ENCODE measurements at regions not wholly inside any gene's neighbourhood (a gene's known extent, or its start where the extent isn't known, plus 50 kb on each side); places are given as distances from the start of the nearest gene placed in this dataset.

GRCh38 chr13:73513751-73514150 lies 454.9 kb downstream of the KLF5 start:
- no peak for DNase-seq (ENCODE audit: low spot score)

DNA sequence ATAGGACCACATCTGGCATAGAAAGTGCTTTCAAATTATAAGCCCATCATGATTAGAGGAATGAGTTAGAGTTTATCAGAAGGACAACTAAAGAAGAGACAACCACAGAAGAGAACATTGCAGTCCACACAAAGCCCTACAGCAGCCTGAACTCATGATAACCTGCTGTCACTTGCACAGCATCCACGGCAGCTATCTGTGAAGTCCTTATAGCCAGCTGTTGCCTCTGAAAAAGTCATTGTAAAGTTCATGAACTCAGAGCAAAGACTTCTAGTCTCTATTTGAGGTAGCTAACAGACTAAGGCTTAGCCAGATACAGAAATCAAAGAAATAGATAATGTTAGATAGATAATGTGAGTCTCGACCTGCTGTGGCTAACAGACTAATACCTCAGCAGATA lies 450.0 kb downstream of the KLF5 start:
- DNase-seq (ENCODE audit: low spot score) = no peak

DNA sequence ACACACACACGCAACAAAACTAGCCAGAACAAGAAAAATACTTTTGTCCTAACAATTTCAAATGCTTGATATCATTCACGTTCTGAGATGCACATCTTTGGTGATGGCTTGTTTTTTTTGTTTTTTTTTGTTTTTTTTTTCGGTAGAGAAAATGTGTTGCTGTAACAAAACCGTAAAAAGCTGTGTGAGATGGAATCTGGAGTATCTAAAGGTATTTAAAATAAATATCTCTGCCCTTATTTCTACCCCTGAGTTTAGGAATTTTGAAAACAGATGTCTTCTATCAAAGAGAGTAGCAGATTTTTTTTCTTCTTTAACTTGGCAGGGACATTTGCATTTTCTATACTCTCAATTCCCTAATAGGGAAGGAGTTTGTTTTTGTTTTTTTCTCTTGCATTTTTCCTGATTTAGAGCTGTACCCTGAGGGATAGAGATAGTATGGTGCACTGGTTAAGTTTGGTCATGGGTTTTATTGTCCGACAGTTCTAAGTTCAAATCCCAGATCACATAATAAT lies 446.6 kb downstream of the KLF5 start:
- DNase-seq (ENCODE audit: low spot score) = no peak

GRCh38 chr13:73499695-73500094 lies 440.9 kb downstream of the KLF5 start:
- no peak for DNase-seq (ENCODE audit: low spot score)

- DNase-seq (ENCODE audit: low spot score) = no peak
Measured at GRCh38 chr13:73497430-73497829, 438.6 kb downstream of the KLF5 start.

GRCh38 chr13:73496711-73497110 lies 437.9 kb downstream of the KLF5 start:
- DNase-seq (ENCODE audit: low spot score) = no peak

- no peak for DNase-seq (ENCODE audit: low spot score)
Measured at GRCh38 chr13:73492811-73493210, 434.0 kb downstream of the KLF5 start.

DNA sequence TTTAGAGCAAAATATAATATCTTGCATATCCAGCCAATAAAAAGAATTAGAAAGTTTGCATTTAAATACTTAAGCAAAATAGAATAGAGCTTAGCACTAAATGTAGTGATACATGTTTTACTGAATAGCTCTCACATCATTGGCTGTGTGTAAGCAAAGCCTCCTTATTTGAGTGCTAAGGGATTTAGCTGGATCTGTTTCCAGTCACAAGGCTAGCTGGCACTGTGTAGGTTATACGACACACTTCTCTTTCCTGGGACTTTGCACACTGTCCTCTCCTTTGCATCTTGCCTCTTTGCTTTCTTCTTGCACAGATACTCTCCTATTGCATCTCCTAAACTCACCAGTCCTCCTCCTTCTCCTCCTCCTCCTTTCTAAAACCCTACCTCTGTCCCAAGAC lies 423.8 kb downstream of the KLF5 start:
- no peak for DNase-seq (ENCODE audit: low spot score)

DNA sequence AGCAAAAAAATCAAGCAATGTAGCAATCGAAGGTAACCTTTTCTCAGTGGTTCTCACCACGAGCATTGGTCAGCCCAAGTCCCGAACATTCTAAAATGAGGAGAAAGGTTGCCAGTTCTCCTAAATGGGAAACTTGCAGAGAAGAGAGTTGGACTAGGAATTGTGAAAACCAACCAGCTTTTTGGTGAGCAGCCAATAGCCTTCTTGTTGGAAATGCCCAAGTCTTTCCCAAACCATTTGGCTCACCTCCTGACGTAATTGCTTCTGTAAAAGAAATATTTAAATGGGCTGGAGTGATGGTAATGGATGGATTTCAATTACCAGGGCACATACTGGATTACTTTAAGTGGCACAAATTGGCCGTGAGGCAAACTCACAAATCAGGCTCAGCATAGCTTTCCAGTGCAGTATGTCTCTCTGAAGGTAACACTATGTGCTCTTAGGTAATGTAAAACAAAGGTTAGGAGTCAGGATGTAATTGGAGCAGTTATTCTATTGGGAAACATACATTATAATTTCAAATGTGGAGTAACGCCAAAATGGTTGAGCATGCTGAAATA lies 423.2 kb downstream of the KLF5 start:
- no peak for DNase-seq (ENCODE audit: low spot score)

DNA sequence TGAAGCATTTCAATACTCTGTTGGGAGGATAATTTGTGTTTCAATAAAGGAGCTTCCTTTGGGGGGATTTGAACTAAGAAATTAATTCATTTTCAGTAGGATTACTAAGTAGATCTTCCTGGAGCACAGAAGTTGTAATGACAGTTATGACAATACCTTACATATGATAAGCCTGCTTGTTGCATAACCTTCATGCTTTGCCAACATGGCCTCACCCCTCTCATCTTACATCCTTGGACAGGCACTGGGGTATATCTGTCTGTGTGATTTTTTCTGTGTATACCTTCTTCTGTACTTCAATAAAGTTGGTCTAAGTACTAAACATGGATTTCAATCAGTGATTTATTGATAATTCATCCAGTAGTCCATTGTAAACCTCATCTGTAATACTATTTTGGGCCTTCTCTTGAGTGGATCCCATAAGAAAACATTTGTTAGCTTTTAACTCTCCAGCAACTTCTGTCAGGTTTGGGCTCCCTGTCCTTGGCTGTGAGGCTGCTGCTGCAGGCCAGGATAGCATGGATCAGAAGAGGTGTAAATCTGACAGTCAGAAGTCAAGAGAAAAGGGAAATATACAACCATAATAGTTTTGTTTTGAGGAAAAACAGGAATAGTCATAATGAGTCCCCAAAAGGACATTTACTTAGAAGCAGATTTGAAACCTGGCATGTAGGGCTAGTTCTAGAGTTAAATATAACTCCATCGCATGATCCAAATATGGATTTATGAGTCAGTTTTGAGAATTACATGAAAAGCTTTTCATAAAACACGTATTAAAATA lies 422.2 kb downstream of the KLF5 start:
- DNase-seq (ENCODE audit: low spot score) = no peak

- DNase-seq (ENCODE audit: low spot score) = no peak
Measured at GRCh38 chr13:73479856-73480255, 421.1 kb downstream of the KLF5 start.

- no peak for DNase-seq (ENCODE audit: low spot score)
Measured at GRCh38 chr13:73479351-73479750, 420.5 kb downstream of the KLF5 start.

DNA sequence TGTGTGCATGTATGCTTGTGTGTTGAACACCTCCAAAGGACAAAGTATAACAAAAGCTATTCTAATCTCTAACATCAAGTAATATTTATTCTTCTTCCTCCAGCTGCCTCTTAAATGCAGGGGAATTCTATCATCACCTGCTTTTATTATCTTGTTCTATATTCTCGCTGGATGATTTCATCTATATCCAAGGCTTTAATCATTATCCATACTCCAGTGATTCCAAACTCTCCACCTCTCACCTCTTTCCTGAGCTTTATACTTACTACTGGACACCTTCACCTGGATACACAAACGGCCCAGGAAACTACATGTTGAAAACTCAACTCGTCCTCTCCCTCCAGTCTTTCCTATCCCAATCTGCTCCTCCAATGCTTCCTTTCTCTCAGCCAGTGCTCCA lies 418.6 kb downstream of the KLF5 start:
- no peak for DNase-seq (ENCODE audit: low spot score)

GRCh38 chr13:73473016-73473415 lies 414.2 kb downstream of the KLF5 start:
- no peak for DNase-seq (ENCODE audit: low spot score)

GRCh38 chr13:73467125-73467524 lies 408.3 kb downstream of the KLF5 start:
- no peak for DNase-seq (ENCODE audit: low spot score)

- DNase-seq (ENCODE audit: low spot score) = no peak
Measured at GRCh38 chr13:73466561-73466960, 407.8 kb downstream of the KLF5 start.

DNA sequence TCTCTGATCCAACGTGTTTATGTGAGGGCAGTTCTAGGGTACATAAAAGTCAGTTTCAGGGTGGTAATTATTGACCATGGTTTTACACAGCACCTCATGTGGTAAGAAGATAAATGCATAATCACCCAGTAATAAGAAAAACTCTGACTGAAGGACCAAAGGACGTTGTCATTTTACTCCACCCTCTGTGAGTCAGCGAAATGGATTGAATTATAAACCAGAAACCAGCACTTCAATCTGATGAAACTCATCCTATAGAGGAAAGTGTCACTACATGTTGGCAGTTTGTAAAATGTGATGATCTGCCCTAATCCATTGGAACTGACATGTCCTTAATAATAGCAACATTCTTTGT lies 406.8 kb downstream of the KLF5 start:
- DNase-seq (ENCODE audit: low spot score) = no peak

GRCh38 chr13:73464758-73465616 lies 406.2 kb downstream of the KLF5 start:
- no peak for DNase-seq (ENCODE audit: low spot score)

DNA sequence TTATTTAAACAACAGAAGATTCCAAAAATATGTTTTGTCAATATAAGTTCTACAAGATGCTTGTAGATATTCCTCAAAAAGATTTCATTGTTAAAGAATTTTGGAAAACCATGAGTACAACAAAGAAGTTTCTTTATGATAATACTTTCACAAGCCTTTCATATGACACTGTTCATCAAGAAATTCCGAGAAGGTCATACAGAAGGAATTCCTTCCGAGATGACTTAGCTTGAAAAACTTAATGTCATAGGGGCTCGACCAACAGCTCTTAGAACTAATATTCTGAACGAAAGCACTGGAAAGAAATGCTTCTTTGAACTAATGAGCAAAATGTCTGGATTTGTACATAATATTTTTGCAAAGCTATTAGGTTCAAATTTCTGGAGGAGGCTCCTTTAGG lies 403.4 kb downstream of the KLF5 start:
- no peak for DNase-seq (ENCODE audit: low spot score)

DNA sequence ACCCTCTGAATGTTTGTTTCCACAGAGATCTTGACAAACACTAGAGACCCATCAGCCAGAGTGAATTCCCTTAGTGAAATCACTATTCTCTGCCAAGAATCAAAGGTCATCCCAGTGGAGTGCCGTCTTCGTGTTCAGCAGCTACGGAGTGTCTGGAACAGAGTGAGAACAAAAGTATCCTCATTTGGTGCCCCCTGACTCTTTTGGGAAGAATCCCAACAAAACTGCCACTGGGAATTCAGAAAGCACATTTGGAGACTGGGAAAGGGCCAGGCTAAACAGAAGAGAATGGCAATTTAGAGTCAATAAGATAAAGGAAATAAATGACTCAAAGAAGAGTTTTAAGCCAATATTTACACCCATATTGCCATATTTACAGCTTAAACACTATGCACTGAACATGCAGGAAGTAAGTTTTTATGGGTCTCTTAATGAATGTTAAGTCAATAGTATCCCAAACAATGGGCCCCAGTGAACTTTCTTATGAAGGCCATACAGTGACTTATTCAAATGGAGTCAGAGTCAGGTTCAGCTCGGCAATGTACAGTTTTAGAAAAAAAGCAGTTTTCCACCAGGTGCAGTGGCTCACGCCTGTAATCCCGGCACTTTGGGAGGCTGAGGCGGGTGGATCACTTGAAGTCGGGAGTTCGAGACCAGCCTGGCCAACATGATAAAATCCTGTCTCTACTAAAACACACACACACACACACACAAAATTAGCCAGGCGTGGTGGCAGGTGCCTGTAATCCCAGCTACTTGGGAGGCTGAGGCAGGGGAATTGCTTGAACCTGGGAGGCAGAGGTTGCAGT lies 392.6 kb downstream of the KLF5 start:
- DNase-seq (ENCODE audit: low spot score) = no peak

DNA sequence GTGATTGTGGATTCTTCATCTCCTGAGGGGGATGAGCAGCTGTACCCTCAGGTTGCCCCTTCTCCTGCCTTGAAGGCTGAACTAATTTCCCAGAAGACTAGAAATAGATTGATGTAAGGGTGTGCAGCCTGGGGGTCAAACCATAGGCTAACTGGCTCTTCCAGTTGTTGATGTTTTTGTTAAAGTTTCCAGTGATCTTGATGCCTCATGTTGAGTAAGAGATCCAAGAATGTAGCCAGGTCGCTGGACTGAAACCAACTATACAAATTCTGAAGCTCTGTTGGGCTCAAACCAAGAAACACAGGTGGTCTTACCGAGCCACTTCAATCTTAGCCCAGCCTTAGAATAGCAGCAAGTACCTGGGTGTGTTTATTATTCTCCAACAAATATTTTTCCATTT lies 391.8 kb downstream of the KLF5 start:
- DNase-seq (ENCODE audit: low spot score) = no peak

DNA sequence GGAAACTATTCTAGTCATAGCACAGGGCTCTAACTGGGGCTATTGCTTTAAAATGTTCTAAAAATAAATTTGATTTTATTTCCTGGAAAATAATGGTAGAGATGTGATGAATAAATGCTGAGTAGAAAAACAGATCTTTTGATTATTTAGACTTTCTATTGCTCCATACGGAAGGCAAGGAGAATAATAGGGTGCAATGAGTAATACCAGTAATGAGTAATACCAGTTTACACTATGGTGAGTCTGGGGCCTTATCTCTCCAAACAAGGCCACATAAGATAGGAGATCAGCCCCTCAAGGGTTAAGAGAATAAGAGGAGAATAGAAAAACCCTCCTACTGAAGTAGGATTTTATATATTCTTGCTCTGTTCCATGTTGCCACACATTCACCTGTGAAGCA lies 390.4 kb downstream of the KLF5 start:
- DNase-seq (ENCODE audit: low spot score) = no peak

Measured in CD4-positive, alpha-beta T cell treated with Interleukin-15 for 4 hours (primary cell).